SK-N-SH (cell line): ENCODE measurements at regions not wholly inside any gene's neighbourhood (a gene's known extent, or its start where the extent isn't known, plus 50 kb on each side); places are given as distances from the start of the nearest gene placed in this dataset.

ENCODE experiments used
- CTCF ChIA-PET: fragments of 300-600, 350-600 bp; formaldehyde crosslinking; extraction: SDS; loops from one replicate; lab custom pipeline; 2021; lab: Yijun Ruan, JAX
- POLR2A ChIA-PET: fragments of 350-600 bp; sonication (Branson Sonifier 250); formaldehyde crosslinking; extraction: SDS; loops from one replicate; lab custom pipeline; 2020; ENCODE audit warnings: antibody characterized with exemption, inconsistent platforms; lab: Yijun Ruan, JAX
- DNase-seq: peaks from one replicate; pipeline ENCODE4 v3.0.0; 2012
- H2AFZ ChIP-seq: fragments of 200-600 bp; sonication (generic); 2 replicates; pipeline ENCODE4 v1.8.1; 2016; ENCODE audit warnings: antibody characterized with exemption, mild to moderate bottlenecking, low read depth
- H3F3A ChIP-seq: fragments of 200-600 bp; sonication (generic); replicated peaks from 2 replicates; pipeline ENCODE3; 2016; ENCODE audit warnings: antibody characterized with exemption, mild to moderate bottlenecking; ENCODE audit not compliant: insufficient read depth
- H3K27ac ChIP-seq, 2 experiments: fragments of 200-500 bp in 1 of 2; fragments of 200-600 bp in 1 of 2; sonication (Bioruptor generic) in 1 of 2; sonication (generic), shearing (Covaris generic) in 1 of 2; 2 replicates each; pipeline versions ENCODE4 v1.5.1 to v1.6.1; 2014 to 2016; ENCODE audit warnings: low read depth in 2 of 2, inconsistent platforms in 1 of 2, low read length in 1 of 2, mild to moderate bottlenecking in 1 of 2, mixed read lengths in 1 of 2
- H3K27me3 ChIP-seq: fragments of 200-600 bp; sonication (generic), shearing (Covaris generic); 2 replicates; pipeline ENCODE4 v1.6.1; 2016; ENCODE audit warnings: mixed run types; ENCODE audit not compliant: insufficient read depth
- H3K36me3 ChIP-seq, 2 experiments: fragments of 200-500 bp in 1 of 2; fragments of 200-600 bp in 1 of 2; sonication (Bioruptor generic) in 1 of 2; sonication (generic) in 1 of 2; replicated peaks in 1 of 2; 2 replicates each; pipeline versions ENCODE3 to v1.5.1; 2014 to 2016; ENCODE audit warnings: low read length in 1 of 2, mild to moderate bottlenecking in 1 of 2; ENCODE audit not compliant: insufficient read depth in 2 of 2, control insufficient read depth in 1 of 2
- H3K4me1 ChIP-seq, 2 experiments: fragments of 200-500 bp in 1 of 2; fragments of 200-600 bp in 1 of 2; sonication (Bioruptor generic) in 1 of 2; sonication (generic), shearing (Covaris generic) in 1 of 2; 2 replicates each; pipeline versions ENCODE4 v1.5.1 to v1.6.1; 2014 to 2016; ENCODE audit warnings: low read depth in 1 of 2, low read length in 1 of 2, mixed run types in 1 of 2; ENCODE audit not compliant: insufficient read depth in 2 of 2, control insufficient read depth in 1 of 2
- H3K4me2 ChIP-seq: fragments of 200-600 bp; sonication (generic), shearing (Covaris generic); 2 replicates; pipeline ENCODE4 v1.6.1; 2017; ENCODE audit warnings: mixed run types
- H3K4me3 ChIP-seq, 2 experiments: fragments of 200-500 bp in 1 of 2; fragments of 200-600 bp in 1 of 2; sonication (Bioruptor generic) in 1 of 2; sonication (generic), shearing (Covaris generic) in 1 of 2; 2 replicates each; pipeline versions ENCODE4 v1.5.1 to v1.8.1; 2014 to 2016; ENCODE audit warnings: low read depth in 2 of 2, inconsistent platforms in 1 of 2, low read length in 1 of 2, mild to moderate bottlenecking in 1 of 2, mixed read lengths in 1 of 2, moderate library complexity in 1 of 2
- H3K79me2 ChIP-seq: fragments of 200-600 bp; sonication (generic); 2 replicates; pipeline ENCODE4 v1.8.1; 2017; ENCODE audit warnings: mild to moderate bottlenecking; ENCODE audit not compliant: insufficient read depth
- H3K9ac ChIP-seq: fragments of 200-600 bp; sonication (generic); 2 replicates; pipeline ENCODE4 v1.6.1; 2017; ENCODE audit warnings: mixed run types
- H3K9me2 ChIP-seq: fragments of 200-600 bp; sonication (generic); 2 replicates; pipeline ENCODE4 v1.6.1; 2017; ENCODE audit warnings: mixed run types
- H3K9me3 ChIP-seq: fragments of 200-600 bp; sonication (generic); 2 replicates; pipeline ENCODE4 v1.6.1; 2017; ENCODE audit warnings: mixed run types, mild to moderate bottlenecking, moderate library complexity
- H4K20me1 ChIP-seq: fragments of 200-600 bp; sonication (generic); 2 replicates; pipeline ENCODE4 v1.6.1; 2017; ENCODE audit warnings: mild to moderate bottlenecking, mixed run types; ENCODE audit not compliant: insufficient read depth
- CTCF ChIP-seq: fragments of 200-600 bp; sonication (generic); IDR thresholded peaks from 2 replicates; pipeline ENCODE4 v1.6.1; 2017; ENCODE audit warnings: antibody characterized with exemption, mild to moderate bottlenecking, moderate library complexity
- ELF1 ChIP-seq: IDR thresholded peaks from 2 replicates; pipeline ENCODE4 v1.4.0; 2012
- EZH2phosphoT487 ChIP-seq: fragments of 200-600 bp; sonication (generic); IDR thresholded peaks from 2 replicates; pipeline ENCODE4 v1.6.1; 2017; ENCODE audit warnings: low read depth, mixed run types, mild to moderate bottlenecking, antibody characterized with exemption, moderate library complexity, borderline replicate concordance
- FOSL2 ChIP-seq: IDR thresholded peaks from 2 replicates; pipeline ENCODE4 v1.4.0; 2012; ENCODE audit warnings: low read depth, mild to moderate bottlenecking, moderate library complexity, borderline replicate concordance
- FOXJ3 ChIP-seq: sonication (generic); formaldehyde crosslinking; IDR thresholded peaks from 2 replicates; pipeline ENCODE4 v1.5.1; 2020; ENCODE audit warnings: mild to moderate bottlenecking, missing genetic modification reagents
- FOXM1 ChIP-seq: IDR thresholded peaks from 2 replicates; pipeline ENCODE4 v1.4.0; 2012; ENCODE audit warnings: low read depth, mild to moderate bottlenecking
- GABPA ChIP-seq: IDR thresholded peaks from 2 replicates; pipeline ENCODE4 v1.4.0; 2012; ENCODE audit warnings: low read depth, mild to moderate bottlenecking
- MEF2A ChIP-seq: IDR thresholded peaks from 2 replicates; pipeline ENCODE4 v1.4.0; 2012; ENCODE audit warnings: low read depth, borderline replicate concordance
- MXI1 ChIP-seq: IDR thresholded peaks from 2 replicates; pipeline ENCODE4 v1.6.1; 2012; ENCODE audit warnings: mild to moderate bottlenecking, low read depth, low read length, improper control_type of control experiment
- NRF1 ChIP-seq: IDR thresholded peaks from 2 replicates; pipeline ENCODE4 v1.6.1; 2012; ENCODE audit warnings: low read depth, mild to moderate bottlenecking, low read length
- RAD21 ChIP-seq: IDR thresholded peaks from 2 replicates; pipeline ENCODE4 v1.6.1; 2012; ENCODE audit warnings: mild to moderate bottlenecking, low read length
- REST ChIP-seq: IDR thresholded peaks from 2 replicates; pipeline ENCODE4 v1.6.1; 2012; ENCODE audit warnings: mild to moderate bottlenecking, low read depth, low read length, moderate library complexity
- RFX5 ChIP-seq: IDR thresholded peaks from 2 replicates; pipeline ENCODE4 v1.6.1; 2012; ENCODE audit warnings: mild to moderate bottlenecking, improper control_type of control experiment, low read length
- SIN3A ChIP-seq: IDR thresholded peaks from 2 replicates; pipeline ENCODE4 v1.6.1; 2012; ENCODE audit warnings: low read depth, mild to moderate bottlenecking, low read length, moderate library complexity, borderline replicate concordance
- TAF1 ChIP-seq: IDR thresholded peaks from 2 replicates; pipeline ENCODE4 v1.6.1; 2012; ENCODE audit warnings: low read depth, mild to moderate bottlenecking, low read length, moderate library complexity, borderline replicate concordance
- USF2 ChIP-seq: fragments of 150-350 bp; IDR thresholded peaks from 2 replicates; pipeline ENCODE4 v1.6.1; 2017; ENCODE audit warnings: antibody characterized with exemption, low read length, low read depth, borderline replicate concordance
- YY1 ChIP-seq: IDR thresholded peaks from 2 replicates; pipeline ENCODE4 v1.4.0; 2012; ENCODE audit warnings: low read depth, mild to moderate bottlenecking
- whole genome bisulfite sequencing: methylation state at CpG from one replicate; pipeline ENCODE4 v1.1.6; 2017; ENCODE audit warnings: low lambda C conversion rate; 5-methylcytosine and 5-hydroxymethylcytosine counted together
- TF ChIP-seq, protein P1 (sequence below): fragments of 150-350 bp; IDR thresholded peaks from 2 replicates; pipeline ENCODE4 v1.6.1; 2016; ENCODE audit warnings: mild to moderate bottlenecking, low read depth, low read length

DNA sequence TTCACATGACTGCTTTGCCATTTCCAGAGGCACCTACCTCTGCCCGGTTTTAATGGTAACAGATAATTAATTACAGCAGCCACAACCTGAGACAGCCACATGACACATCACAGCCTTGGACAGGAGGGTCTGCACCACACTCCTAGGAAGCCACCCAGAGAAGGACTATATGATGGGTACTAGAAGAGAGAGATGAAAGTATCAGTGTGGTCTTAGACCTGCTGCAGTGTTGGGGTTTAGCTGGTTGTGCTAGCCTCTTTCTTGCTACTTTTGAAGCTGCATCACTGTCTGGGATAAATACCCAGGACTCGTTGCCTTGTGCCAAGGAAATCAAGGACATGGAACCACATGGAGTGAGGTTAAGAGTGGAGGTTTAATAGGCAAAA is 266.4 kb downstream of the ICE1 start:
- no peak overlapping the region for H3K4me2 ChIP-seq
- H3K27ac ChIP-seq = no peak overlapping the region
- no peaks in the 10 kb centered on the region for H3F3A ChIP-seq
- POLR2A ChIA-PET = no interaction called here
- DNase-seq = no peak
- no peak overlapping the region for H2AFZ ChIP-seq
- no peaks in the 10 kb centered on the region for H3K36me3 ChIP-seq
- no peak overlapping the region for H3K4me3 ChIP-seq
- TF ChIP-seq CTCF = no peak
- no peak for TF ChIP-seq GABPA
- no peak for TF ChIP-seq YY1
- TF ChIP-seq USF2 = no peak
- no peaks in the 10 kb centered on the region for H4K20me1 ChIP-seq
- H3K9me2 ChIP-seq = no peaks in the 10 kb centered on the region
- peaks cover 0 to 5% of the 10 kb centered on the region in 2 experiments; a peak in 1 of 4 replicates for H3K4me1 ChIP-seq
- no peaks in the 10 kb centered on the region for H3K9me3 ChIP-seq
- CTCF ChIA-PET = interaction anchor here (0.7 to 0.9 kb wide), 2 partner anchors 9 to 16 kb away, joined by 3 read pairs; no protein-coding TSS in a partner anchor
- no peaks in the 10 kb centered on the region for H3K27me3 ChIP-seq
- 9% methylated on average over 2 of the region's 2 CpGs for WGBS
- no peak overlapping the region for H3K9ac ChIP-seq
- H3K79me2 ChIP-seq = no peaks in the 10 kb centered on the region

- H3K36me3 ChIP-seq = no peaks in the 10 kb centered on the region
- H3K27ac ChIP-seq = no peak overlapping the region
- H4K20me1 ChIP-seq = no peaks in the 10 kb centered on the region
- H3K4me3 ChIP-seq = no peak overlapping the region
- DNase-seq = no peak
- H3K9ac ChIP-seq = no peak overlapping the region
- H3K27me3 ChIP-seq = no peaks in the 10 kb centered on the region
- CTCF ChIA-PET = interaction anchor here (1.1 kb wide), 1 partner anchor 191 kb away, joined by 3 read pairs; no protein-coding TSS in a partner anchor
- H3K4me1 ChIP-seq = peaks cover 0 to 5% of the 10 kb centered on the region in 2 experiments; a peak in 1 of 4 replicates
- no peak overlapping the region for H3K4me2 ChIP-seq
- H3K79me2 ChIP-seq = no peaks in the 10 kb centered on the region
- H3F3A ChIP-seq = no peaks in the 10 kb centered on the region
- H3K9me3 ChIP-seq = no peaks in the 10 kb centered on the region
- 35% methylated on average over 8 of the region's 8 CpGs for WGBS
- no peak overlapping the region for H2AFZ ChIP-seq
- POLR2A ChIA-PET = no interaction called here
- H3K9me2 ChIP-seq = no peaks in the 10 kb centered on the region
- TF ChIP-seq TAF1 (no peak), MEF2A (no peak), FOXJ3 (CRISPR knock-in tag) (no peak), FOSL2 (no peak), SIN3A (no peak), MXI1 (no peak), YY1 (no peak), FOXM1 (no peak), RFX5 (no peak), ELF1 (no peak), NRF1 (no peak), REST (no peak), EZH2phosphoT487 (no peak), RAD21 (no peak)
- TF ChIP-seq, protein P1, sequence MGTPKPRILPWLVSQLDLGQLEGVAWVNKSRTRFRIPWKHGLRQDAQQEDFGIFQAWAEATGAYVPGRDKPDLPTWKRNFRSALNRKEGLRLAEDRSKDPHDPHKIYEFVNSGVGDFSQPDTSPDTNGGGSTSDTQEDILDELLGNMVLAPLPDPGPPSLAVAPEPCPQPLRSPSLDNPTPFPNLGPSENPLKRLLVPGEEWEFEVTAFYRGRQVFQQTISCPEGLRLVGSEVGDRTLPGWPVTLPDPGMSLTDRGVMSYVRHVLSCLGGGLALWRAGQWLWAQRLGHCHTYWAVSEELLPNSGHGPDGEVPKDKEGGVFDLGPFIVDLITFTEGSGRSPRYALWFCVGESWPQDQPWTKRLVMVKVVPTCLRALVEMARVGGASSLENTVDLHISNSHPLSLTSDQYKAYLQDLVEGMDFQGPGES = no peak
Observed at GRCh38 chr5:5688194-5688924, 265.9 kb downstream of the ICE1 start.
